ENCODE measurements at regions not wholly inside any gene's neighbourhood (a gene's known extent, or its start where the extent isn't known, plus 50 kb on each side); places are given as distances from the start of the nearest gene placed in this dataset.

DNA sequence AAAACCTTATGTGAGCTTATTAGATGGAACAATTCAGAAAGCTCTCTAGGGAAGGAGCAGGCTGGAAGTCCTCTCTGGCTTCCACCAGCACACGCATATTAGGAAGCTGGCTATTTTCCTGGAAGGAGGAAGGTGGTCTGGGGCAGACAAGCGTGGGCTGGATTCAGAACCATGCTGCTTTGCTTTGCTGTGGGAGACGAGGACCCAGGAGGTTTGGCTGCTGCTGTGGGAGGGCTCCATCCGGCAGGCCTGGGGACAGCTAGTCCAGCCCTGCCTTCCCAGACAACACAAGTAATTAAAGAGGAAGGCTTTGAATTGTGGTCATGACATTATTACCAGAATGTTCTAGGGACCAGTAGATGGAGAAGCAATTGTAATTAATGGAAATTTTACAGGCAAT is 238.8 kb upstream of the MYT1L start:
- TF ChIP-seq, protein P1, sequence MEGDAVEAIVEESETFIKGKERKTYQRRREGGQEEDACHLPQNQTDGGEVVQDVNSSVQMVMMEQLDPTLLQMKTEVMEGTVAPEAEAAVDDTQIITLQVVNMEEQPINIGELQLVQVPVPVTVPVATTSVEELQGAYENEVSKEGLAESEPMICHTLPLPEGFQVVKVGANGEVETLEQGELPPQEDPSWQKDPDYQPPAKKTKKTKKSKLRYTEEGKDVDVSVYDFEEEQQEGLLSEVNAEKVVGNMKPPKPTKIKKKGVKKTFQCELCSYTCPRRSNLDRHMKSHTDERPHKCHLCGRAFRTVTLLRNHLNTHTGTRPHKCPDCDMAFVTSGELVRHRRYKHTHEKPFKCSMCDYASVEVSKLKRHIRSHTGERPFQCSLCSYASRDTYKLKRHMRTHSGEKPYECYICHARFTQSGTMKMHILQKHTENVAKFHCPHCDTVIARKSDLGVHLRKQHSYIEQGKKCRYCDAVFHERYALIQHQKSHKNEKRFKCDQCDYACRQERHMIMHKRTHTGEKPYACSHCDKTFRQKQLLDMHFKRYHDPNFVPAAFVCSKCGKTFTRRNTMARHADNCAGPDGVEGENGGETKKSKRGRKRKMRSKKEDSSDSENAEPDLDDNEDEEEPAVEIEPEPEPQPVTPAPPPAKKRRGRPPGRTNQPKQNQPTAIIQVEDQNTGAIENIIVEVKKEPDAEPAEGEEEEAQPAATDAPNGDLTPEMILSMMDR (IDR thresholded peaks at IDR 0.05) = no peak
- no peak for TF ChIP-seq POLR2A (IDR thresholded peaks at IDR 0.05)

All from suprapubic skin (tissue), 3 donors.